IMR-90 (cell line): ENCODE measurements at regions not wholly inside any gene's neighbourhood (a gene's known extent, or its start where the extent isn't known, plus 50 kb on each side); places are given as distances from the start of the nearest gene placed in this dataset.

Experiments used
- ATAC-seq: fragments of 200-7000 bp; cut with Tn5 transposase; 2 replicates; pipeline ENCODE4 v1.9.1; 2020; ENCODE audit warnings: low read depth, mild to moderate bottlenecking, moderate library complexity
- BruUV-seq: library from RNA; stranded (reverse); fragments of 400-500 nt; replicated peaks from 2 replicates; lab custom pipeline; 2021; lab: Mats Ljungman, UMichigan
- CTCF ChIA-PET: fragments of 300-600 bp; formaldehyde crosslinking; extraction: SDS; loops from one replicate; lab custom pipeline; 2021; ENCODE audit warnings: antibody characterized with exemption; lab: Yijun Ruan, JAX
- POLR2A ChIA-PET: fragments of 300-600 bp; sonication (Branson Sonifier 250); formaldehyde crosslinking; loops from one replicate; lab custom pipeline; 2022; ENCODE audit warnings: antibody characterized with exemption; ENCODE audit not compliant: unreplicated experiment; lab: Charles Lee
- DNase-seq: peaks from one replicate; pipeline ENCODE4 v3.0.0; 2013
- H2AFZ ChIP-seq: replicated peaks from 2 replicates; pipeline ENCODE3; 2013; ENCODE audit warnings: low read length, mild to moderate bottlenecking; ENCODE audit not compliant: poor library complexity
- H2AK5ac ChIP-seq: 2 replicates; pipeline ENCODE4 v1.6.1; 2013; ENCODE audit warnings: low read depth, low read length, inconsistent platforms
- H2AK9ac ChIP-seq: replicated peaks from 2 replicates; pipeline ENCODE3; 2013; ENCODE audit warnings: mild to moderate bottlenecking, low read depth, low read length, moderate library complexity; ENCODE audit not compliant: poor library complexity
- H2BK120ac ChIP-seq: 2 replicates; pipeline ENCODE4 v1.6.1; 2013; ENCODE audit warnings: low read depth, low read length, inconsistent platforms
- H2BK15ac ChIP-seq: 3 replicates; pipeline ENCODE4 v1.6.1; 2013; ENCODE audit warnings: low read depth, low read length, inconsistent platforms
- H2BK20ac ChIP-seq: 2 replicates; pipeline ENCODE4 v1.6.1; 2013; ENCODE audit warnings: low read depth, mild to moderate bottlenecking, inconsistent platforms, low read length, moderate library complexity
- H2BK5ac ChIP-seq: 2 replicates; pipeline ENCODE4 v1.6.1; 2013; ENCODE audit warnings: mild to moderate bottlenecking, low read depth, low read length, inconsistent platforms; ENCODE audit not compliant: poor library complexity, severe bottlenecking
- H3K14ac ChIP-seq: replicated peaks from 2 replicates; pipeline ENCODE4 v1.6.1; 2013; ENCODE audit warnings: low read depth, low read length, inconsistent platforms
- H3K18ac ChIP-seq: 2 replicates; pipeline ENCODE4 v1.6.1; 2013; ENCODE audit warnings: low read depth, low read length, control low read depth
- H3K23ac ChIP-seq: 2 replicates; pipeline ENCODE4 v1.6.1; 2013; ENCODE audit warnings: low read depth, low read length, inconsistent platforms
- H3K27ac ChIP-seq: 2 replicates; pipeline ENCODE4 v1.5.1; 2013; ENCODE audit warnings: mild to moderate bottlenecking, control low read depth, low read length; ENCODE audit not compliant: insufficient read depth
- H3K27me3 ChIP-seq: 2 replicates; pipeline ENCODE4 v1.6.1; 2013; ENCODE audit warnings: low read length; ENCODE audit not compliant: control insufficient read depth, insufficient read depth
- H3K36me3 ChIP-seq: 2 replicates; pipeline ENCODE4 v1.6.1; 2013; ENCODE audit warnings: low read length, mixed read lengths; ENCODE audit not compliant: control insufficient read depth, insufficient read depth
- H3K4ac ChIP-seq: 2 replicates; pipeline ENCODE4 v1.6.1; 2013; ENCODE audit warnings: low read depth, low read length, inconsistent platforms
- H3K4me1 ChIP-seq: 2 replicates; pipeline ENCODE4 v1.6.1; 2013; ENCODE audit warnings: low read length, mixed read lengths; ENCODE audit not compliant: control insufficient read depth, insufficient read depth
- H3K4me2 ChIP-seq: 2 replicates; pipeline ENCODE4 v1.6.1; 2013; ENCODE audit warnings: low read depth, mild to moderate bottlenecking, control low read depth, low read length, moderate library complexity
- H3K4me3 ChIP-seq: 2 replicates; pipeline ENCODE4 v1.5.1; 2013; ENCODE audit warnings: low read depth, mild to moderate bottlenecking, control low read depth, low read length, moderate library complexity; ENCODE audit not compliant: insufficient read depth
- H3K56ac ChIP-seq: 2 replicates; pipeline ENCODE4 v1.6.1; 2013; ENCODE audit warnings: low read length, inconsistent platforms; ENCODE audit not compliant: insufficient read depth; ENCODE audit errors: extremely low read depth
- H3K79me1 ChIP-seq, 2 experiments: 2 replicates each; pipeline ENCODE4 v1.6.1; 2013; ENCODE audit warnings: low read length in 2 of 2, inconsistent platforms in 1 of 2, low read depth in 1 of 2
- H3K9ac ChIP-seq: 2 replicates; pipeline ENCODE4 v1.6.1; 2013; ENCODE audit warnings: low read depth, low read length, control low read depth
- H3K9me1 ChIP-seq: 2 replicates; pipeline ENCODE4 v1.6.1; 2013; ENCODE audit warnings: low read length, inconsistent platforms; ENCODE audit not compliant: insufficient read depth
- H3K9me3 ChIP-seq: 2 replicates; pipeline ENCODE4 v1.6.1; 2013; ENCODE audit warnings: low read length; ENCODE audit not compliant: control insufficient read depth, insufficient read depth
- H4K20me1 ChIP-seq: 2 replicates; pipeline ENCODE4 v1.6.1; 2013; ENCODE audit warnings: low read length, inconsistent platforms; ENCODE audit not compliant: insufficient read depth
- H4K5ac ChIP-seq: 2 replicates; pipeline ENCODE4 v1.6.1; 2013; ENCODE audit warnings: mild to moderate bottlenecking, low read depth, low read length, control low read depth
- H4K8ac ChIP-seq, 2 experiments: 2 replicates each; pipeline ENCODE4 v1.6.1; 2013; ENCODE audit warnings: low read depth in 2 of 2, low read length in 2 of 2, control low read depth in 1 of 2, inconsistent platforms in 1 of 2
- H4K91ac ChIP-seq: 2 replicates; pipeline ENCODE4 v1.6.1; 2013; ENCODE audit warnings: low read depth, low read length, inconsistent platforms; ENCODE audit not compliant: insufficient read depth
- NFE2L2 ChIP-seq: fragments of 150-350 bp; IDR thresholded peaks from 2 replicates; pipeline ENCODE4 v1.6.1; 2016; ENCODE audit warnings: low read depth, mild to moderate bottlenecking, low read length
- RFX5 ChIP-seq: IDR thresholded peaks from 2 replicates; pipeline ENCODE4 v1.8.0; 2012; ENCODE audit warnings: low read depth, mild to moderate bottlenecking, low read length, moderate library complexity
- SMC3 ChIP-seq: fragments of 150-350 bp; IDR thresholded peaks from 2 replicates; pipeline ENCODE4 v1.6.1; 2016; ENCODE audit warnings: low read depth, mild to moderate bottlenecking, antibody characterized with exemption, low read length, moderate library complexity
- WGBS, 2 experiments: methylation state at CpG; one replicate each; pipeline versions ENCODE4 v1.1.5 to v1.1.7; 2013; ENCODE audit warnings: missing lambda C conversion rate in 2 of 2; ENCODE audit not compliant: insufficient read length in 1 of 2; ENCODE audit errors: extremely low coverage in 2 of 2; 5-methylcytosine and 5-hydroxymethylcytosine counted together
- dilution Hi-C: fragments of 300-500 bp; cut with HindIII; formaldehyde crosslinking; loops from one replicate; pipeline ENCODE4 v1.14.3; 2018; ENCODE audit warnings: low sequenced_read_pairs; ENCODE audit not compliant: unreplicated experiment
- in situ Hi-C: fragments of 300-500 bp; cut with MboI; formaldehyde crosslinking; loops from 3 replicates; pipeline ENCODE4 v1.14.3; 2019; ENCODE audit warnings: low sequenced_read_pairs, inconsistent platforms, mixed read lengths
- intact Hi-C: fragments of 100-400 bp; cut with micrococcal nuclease; formaldehyde crosslinking; loops from 2 replicates; pipeline ENCODE4 v1.10.0; 2022

DNA sequence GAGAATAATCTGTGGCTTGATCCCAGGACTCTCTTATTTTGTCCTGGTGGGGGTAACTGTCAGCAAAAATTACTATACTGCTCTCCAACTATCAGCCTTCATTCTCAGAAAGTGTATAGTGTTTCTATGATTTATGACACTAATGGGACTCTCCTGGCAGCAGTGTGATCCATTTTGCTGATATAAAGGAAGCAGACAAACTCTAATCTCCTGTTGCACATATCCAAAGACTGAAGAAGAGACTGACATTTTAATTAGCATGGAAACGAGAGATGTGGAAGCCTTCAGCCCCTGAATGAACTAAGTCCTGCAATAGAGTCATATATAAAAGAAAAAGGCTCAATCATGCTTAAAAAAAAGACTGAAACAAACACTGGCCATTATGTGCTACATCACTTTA is 127.8 kb upstream of the SSTR1 start:
- Histone ChIP-seq H3K9ac (no peak overlapping the region), H3K9me3 (no peaks in the 10 kb centered on the region), H3K4me2 (no peak overlapping the region), H3K4ac (no peak overlapping the region), H2AK9ac (no peak overlapping the region), H2BK20ac (no peak overlapping the region), H3K27me3 (no peaks in the 10 kb centered on the region), H2BK120ac (no peak overlapping the region), H4K8ac (no peak overlapping the region), H3K23ac (no peak overlapping the region), H3K14ac (no peak overlapping the region), H3K36me3 (no peaks in the 10 kb centered on the region), H2BK15ac (no peak overlapping the region), H3K79me1 (no peaks in the 10 kb centered on the region), H3K27ac (no peak overlapping the region), H2AFZ (no peak overlapping the region), H3K56ac (no peak overlapping the region), H4K5ac (no peak overlapping the region), H2AK5ac (no peak overlapping the region), H3K18ac (no peak overlapping the region), H3K9me1 (peaks cover 3% of the 10 kb centered on the region; the same call in 1 of the 2 replicates), H4K20me1 (no peaks in the 10 kb centered on the region), H3K4me3 (no peak overlapping the region), H4K91ac (no peak overlapping the region), H2BK5ac (no peak overlapping the region), H3K4me1 (peaks cover 2% of the 10 kb centered on the region; the same call in 1 of the 2 replicates)
- ChIA-PET POLR2A (no interaction called here), CTCF (no interaction called here)
- BruUV-seq: no TSS peak
- in situ Hi-C loops: no loop called here
- intact Hi-C loops: no loop called here
- TF ChIP-seq RFX5: no peak
- no peak for TF ChIP-seq NFE2L2
- TF ChIP-seq SMC3: no peak
- dilution Hi-C loops: no loop called here
- ATAC-seq: no peak
- no peak for DNase-seq
- no CpG with 5 or more reads among the region's 1 CpG for WGBS, 2 experiments
